ENCODE measurements at regions not wholly inside any gene's neighbourhood (a gene's known extent, or its start where the extent isn't known, plus 50 kb on each side); places are given as distances from the start of the nearest gene placed in this dataset.

DNA sequence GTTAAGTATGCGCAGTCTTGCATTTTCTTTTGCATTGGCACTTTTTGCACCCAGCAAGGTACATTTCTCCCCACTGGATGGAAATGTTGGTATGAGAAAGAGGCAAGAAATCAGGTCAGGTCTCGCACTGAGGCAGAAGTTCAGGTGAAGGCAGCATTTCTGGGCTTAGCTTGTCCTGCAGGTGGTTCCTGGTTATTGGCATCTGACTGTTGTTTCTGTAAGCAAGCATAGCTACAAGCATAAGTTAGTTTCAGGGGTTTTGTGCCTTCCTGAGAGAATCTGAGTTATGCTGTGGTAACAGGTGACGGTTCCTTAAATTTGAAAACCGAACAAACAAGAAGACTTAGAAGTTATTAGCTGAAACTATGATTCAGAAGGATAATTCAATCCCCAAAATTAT, 139.4 kb upstream of the GRM7 start:
- TF ChIP-seq EP300 (IDR thresholded peaks at IDR 0.05): no peak
- no peaks in the 10 kb centered on the region for H3K4me1 ChIP-seq
- WGBS, 2 donors: 90 to 95% methylated on average over 4 of the region's 4 CpGs
- H3K27ac ChIP-seq: no peak overlapping the region
- DNase-seq (ENCODE audit: low spot score in 2 of 2): no peak
- no peaks in the 10 kb centered on the region for H3K9me3 ChIP-seq
- no peaks in the 10 kb centered on the region for H3K27me3 ChIP-seq
- no peak overlapping the region for H3K4me3 ChIP-seq
- H3K36me3 ChIP-seq: no peaks in the 10 kb centered on the region

DNA sequence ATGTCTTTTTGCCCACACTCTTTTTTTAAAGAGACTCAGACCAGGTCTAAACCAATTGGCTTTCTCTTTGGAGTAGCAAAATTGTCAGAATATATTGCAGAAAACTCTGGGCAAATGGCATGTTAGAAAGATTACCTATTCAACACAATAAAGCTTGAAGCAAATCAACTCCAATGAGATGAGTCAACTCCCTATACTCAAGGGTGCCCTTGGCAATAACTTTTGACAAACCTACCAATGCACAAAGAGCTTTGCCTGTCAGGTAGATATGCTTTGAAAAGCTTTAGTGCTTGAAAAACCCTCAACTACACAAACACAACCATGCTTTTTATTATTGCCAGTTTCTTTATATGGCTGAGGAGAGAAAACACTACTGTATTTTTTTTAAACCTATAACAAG, 137.7 kb upstream of the GRM7 start:
- Histone ChIP-seq H3K36me3 (no peaks in the 10 kb centered on the region), H3K4me3 (no peak overlapping the region), H3K27ac (no peak overlapping the region), H3K9me3 (no peaks in the 10 kb centered on the region), H3K4me1 (no peaks in the 10 kb centered on the region), H3K27me3 (no peaks in the 10 kb centered on the region)
- DNase-seq (ENCODE audit: low spot score in 2 of 2): no peak
- TF ChIP-seq, protein P1, sequence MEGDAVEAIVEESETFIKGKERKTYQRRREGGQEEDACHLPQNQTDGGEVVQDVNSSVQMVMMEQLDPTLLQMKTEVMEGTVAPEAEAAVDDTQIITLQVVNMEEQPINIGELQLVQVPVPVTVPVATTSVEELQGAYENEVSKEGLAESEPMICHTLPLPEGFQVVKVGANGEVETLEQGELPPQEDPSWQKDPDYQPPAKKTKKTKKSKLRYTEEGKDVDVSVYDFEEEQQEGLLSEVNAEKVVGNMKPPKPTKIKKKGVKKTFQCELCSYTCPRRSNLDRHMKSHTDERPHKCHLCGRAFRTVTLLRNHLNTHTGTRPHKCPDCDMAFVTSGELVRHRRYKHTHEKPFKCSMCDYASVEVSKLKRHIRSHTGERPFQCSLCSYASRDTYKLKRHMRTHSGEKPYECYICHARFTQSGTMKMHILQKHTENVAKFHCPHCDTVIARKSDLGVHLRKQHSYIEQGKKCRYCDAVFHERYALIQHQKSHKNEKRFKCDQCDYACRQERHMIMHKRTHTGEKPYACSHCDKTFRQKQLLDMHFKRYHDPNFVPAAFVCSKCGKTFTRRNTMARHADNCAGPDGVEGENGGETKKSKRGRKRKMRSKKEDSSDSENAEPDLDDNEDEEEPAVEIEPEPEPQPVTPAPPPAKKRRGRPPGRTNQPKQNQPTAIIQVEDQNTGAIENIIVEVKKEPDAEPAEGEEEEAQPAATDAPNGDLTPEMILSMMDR (IDR thresholded peaks at IDR 0.05): no peak

DNA sequence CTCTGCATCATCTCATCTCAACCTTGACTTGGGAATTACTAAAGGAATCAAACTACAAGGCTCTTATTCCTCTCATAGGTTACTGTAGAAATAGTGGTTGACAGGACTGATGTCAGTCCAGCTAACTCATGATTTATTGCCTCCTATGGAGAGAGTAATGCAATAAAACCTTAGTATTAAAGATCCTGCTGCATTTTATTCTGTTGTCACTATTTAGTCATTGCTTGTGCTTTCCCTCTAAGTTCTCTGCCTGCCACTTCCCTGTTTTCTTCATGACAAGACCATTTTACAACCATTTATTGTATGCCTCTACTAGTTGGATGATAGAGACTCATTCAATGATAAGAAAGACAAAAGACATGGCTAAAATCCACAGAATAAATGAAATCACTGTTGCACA, 134.1 kb upstream of the GRM7 start:
- TF ChIP-seq, protein P1 (IDR thresholded peaks at IDR 0.05): no peak
- TF ChIP-seq EP300 (IDR thresholded peaks at IDR 0.05) (no peak), POLR2A (IDR thresholded peaks at IDR 0.05) (no peak)
- H3K9me3 ChIP-seq: no peaks in the 10 kb centered on the region
- no peak overlapping the region for H3K4me3 ChIP-seq
- H3K27me3 ChIP-seq: no peaks in the 10 kb centered on the region
- no peaks in the 10 kb centered on the region for H3K4me1 ChIP-seq
- no peak for DNase-seq (ENCODE audit: low spot score in 2 of 2)
- H3K36me3 ChIP-seq: no peaks in the 10 kb centered on the region
- no peak overlapping the region for H3K27ac ChIP-seq

DNA sequence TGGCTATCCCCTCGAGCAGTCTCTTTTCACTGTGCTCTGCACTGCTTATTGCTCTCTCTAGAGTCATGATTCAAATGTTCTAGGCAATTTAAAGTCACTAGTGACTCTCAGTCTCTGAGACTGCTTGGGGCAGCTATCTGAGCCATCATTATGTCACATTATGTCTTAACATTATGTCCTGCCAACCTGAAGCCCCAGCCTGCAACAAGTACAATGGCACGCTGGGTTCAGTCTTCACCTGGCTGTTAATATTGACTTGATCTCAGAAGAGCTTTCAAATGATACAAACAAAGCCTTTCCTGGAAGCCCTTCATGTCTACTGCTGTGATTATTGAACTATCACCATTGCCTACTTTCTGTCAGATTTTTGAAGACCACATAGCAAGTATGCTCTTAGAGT, 128.1 kb upstream of the GRM7 start:
- DNase-seq (ENCODE audit: low spot score in 2 of 2): no peak
- H3K36me3 ChIP-seq: no peaks in the 10 kb centered on the region
- H3K4me3 ChIP-seq: no peak overlapping the region
- no peak for TF ChIP-seq POLR2A (IDR thresholded peaks at IDR 0.05)
- TF ChIP-seq, protein P1 (IDR thresholded peaks at IDR 0.05): no peak
- TF ChIP-seq EP300 (IDR thresholded peaks at IDR 0.05): no peak
- whole genome bisulfite sequencing, 2 donors: 63% methylated on average over 2 of the region's 2 CpGs
- H3K4me1 ChIP-seq: no peaks in the 10 kb centered on the region
- H3K27ac ChIP-seq: no peak overlapping the region
- no peaks in the 10 kb centered on the region for H3K27me3 ChIP-seq
- no peaks in the 10 kb centered on the region for H3K9me3 ChIP-seq

DNA sequence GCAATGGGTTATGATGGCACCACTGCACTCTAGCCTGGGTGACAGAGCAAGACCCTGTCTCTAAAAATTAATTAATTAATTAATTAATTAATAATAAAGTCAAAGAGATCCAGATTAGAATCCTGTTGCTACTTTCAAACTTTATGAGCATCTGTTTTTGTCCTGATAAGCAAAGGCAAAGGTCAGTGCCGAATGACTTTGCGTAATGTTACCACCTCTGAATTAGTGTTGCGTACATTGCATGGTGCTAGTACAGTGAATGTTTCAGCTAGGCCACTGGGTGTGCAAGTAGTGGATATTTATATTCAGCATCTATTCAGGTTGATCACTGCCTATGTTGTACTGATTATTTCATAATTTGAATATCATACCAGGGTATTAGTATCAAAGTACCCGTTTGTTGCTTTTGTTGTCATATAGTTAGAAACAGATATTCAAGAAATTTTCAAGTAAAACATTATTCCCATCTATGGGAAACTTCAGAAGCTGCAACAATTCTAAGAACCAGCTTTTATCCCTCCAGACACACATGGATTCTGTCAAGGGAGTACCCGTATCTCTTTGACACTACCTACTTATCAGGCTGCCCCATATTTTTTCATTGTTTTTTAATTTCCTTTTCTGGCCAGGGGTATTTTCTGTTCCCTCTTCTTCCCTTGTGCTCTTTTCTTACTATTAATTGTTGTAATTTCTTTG, 127.1 kb upstream of the GRM7 start:
- Histone ChIP-seq H3K4me3 (no peak overlapping the region), H3K36me3 (no peaks in the 10 kb centered on the region), H3K4me1 (no peaks in the 10 kb centered on the region), H3K27me3 (no peaks in the 10 kb centered on the region), H3K9me3 (no peaks in the 10 kb centered on the region), H3K27ac (no peak overlapping the region)
- TF ChIP-seq POLR2A (IDR thresholded peaks at IDR 0.05): no peak
- TF ChIP-seq, protein P1 (IDR thresholded peaks at IDR 0.05): no peak
- no peak for TF ChIP-seq EP300 (IDR thresholded peaks at IDR 0.05)
- WGBS, 2 donors: 90 to 92% methylated on average over 5 of the region's 5 CpGs
- no peak for DNase-seq (ENCODE audit: low spot score in 2 of 2)

DNA sequence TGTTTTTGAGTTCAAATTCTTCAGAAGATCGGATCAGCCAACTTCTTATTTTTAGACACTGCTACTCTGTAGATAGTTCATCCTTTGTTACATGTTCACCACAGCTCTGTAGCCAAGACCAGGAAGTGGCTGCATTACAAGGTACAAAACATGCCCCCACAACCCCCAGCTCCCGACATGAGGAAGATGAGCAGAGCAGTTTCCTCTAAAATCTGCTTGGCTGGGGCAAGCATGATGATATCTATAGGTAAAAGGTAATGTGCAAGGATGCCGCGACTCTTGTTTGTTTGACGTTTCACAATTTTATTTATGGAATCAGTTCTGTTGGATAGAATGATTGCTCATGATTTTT, 126.5 kb upstream of the GRM7 start:
- TF ChIP-seq POLR2A (IDR thresholded peaks at IDR 0.05) (no peak), EP300 (IDR thresholded peaks at IDR 0.05) (no peak)
- TF ChIP-seq, protein P1 (IDR thresholded peaks at IDR 0.05): no peak
- Histone ChIP-seq H3K9me3 (no peaks in the 10 kb centered on the region), H3K27ac (no peak overlapping the region), H3K36me3 (no peaks in the 10 kb centered on the region), H3K4me1 (no peaks in the 10 kb centered on the region), H3K27me3 (no peaks in the 10 kb centered on the region), H3K4me3 (no peak overlapping the region)
- no peak for DNase-seq (ENCODE audit: low spot score in 2 of 2)
- 83 to 87% methylated on average over 5 of the region's 5 CpGs for WGBS, 2 donors
